ENCODE measurements at regions not wholly inside any gene's neighbourhood (a gene's known extent, or its start where the extent isn't known, plus 50 kb on each side); places are given as distances from the start of the nearest gene placed in this dataset.

GRCh38 chr4:114056599-114056998, 77.2 kb upstream of the ARSJ start:
- TF ChIP-seq, protein P1, sequence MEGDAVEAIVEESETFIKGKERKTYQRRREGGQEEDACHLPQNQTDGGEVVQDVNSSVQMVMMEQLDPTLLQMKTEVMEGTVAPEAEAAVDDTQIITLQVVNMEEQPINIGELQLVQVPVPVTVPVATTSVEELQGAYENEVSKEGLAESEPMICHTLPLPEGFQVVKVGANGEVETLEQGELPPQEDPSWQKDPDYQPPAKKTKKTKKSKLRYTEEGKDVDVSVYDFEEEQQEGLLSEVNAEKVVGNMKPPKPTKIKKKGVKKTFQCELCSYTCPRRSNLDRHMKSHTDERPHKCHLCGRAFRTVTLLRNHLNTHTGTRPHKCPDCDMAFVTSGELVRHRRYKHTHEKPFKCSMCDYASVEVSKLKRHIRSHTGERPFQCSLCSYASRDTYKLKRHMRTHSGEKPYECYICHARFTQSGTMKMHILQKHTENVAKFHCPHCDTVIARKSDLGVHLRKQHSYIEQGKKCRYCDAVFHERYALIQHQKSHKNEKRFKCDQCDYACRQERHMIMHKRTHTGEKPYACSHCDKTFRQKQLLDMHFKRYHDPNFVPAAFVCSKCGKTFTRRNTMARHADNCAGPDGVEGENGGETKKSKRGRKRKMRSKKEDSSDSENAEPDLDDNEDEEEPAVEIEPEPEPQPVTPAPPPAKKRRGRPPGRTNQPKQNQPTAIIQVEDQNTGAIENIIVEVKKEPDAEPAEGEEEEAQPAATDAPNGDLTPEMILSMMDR (IDR thresholded peaks at IDR 0.05; ENCODE audit: control extremely low read depth, extremely low read depth), result no peak
- Histone ChIP-seq H3K9me3 (ENCODE audit: control insufficient read depth in 4 of 4, insufficient read depth in 3 of 4, low read length in 3 of 4) (no peaks in the 10 kb centered on the region), H3K27me3 (ENCODE audit: control insufficient read depth in 3 of 3, insufficient read depth in 3 of 3, low read length in 2 of 3) (no peaks in the 10 kb centered on the region), H3K9ac (ENCODE audit: insufficient read depth in 1 of 2, low read length in 2 of 2) (no peak overlapping the region), H3K27ac (ENCODE audit: low read depth in 1 of 2, low read length in 1 of 2) (no peak overlapping the region), H3K4me1 (ENCODE audit: control insufficient read depth in 5 of 5, insufficient read depth in 5 of 5, low read length in 5 of 5) (no peaks in the 10 kb centered on the region), H3K36me3 (ENCODE audit: control insufficient read depth in 4 of 4, insufficient read depth in 4 of 4, low read length in 4 of 4) (no peaks in the 10 kb centered on the region), H3K4me3 (no peak overlapping the region)
- DNase-seq (no peak), ATAC-seq (ENCODE audit: insufficient read depth, low FRiP score) (no peak)
- 68 to 82% methylated on average over 5 of the region's 5 CpGs for WGBS, 2 donors

DNA sequence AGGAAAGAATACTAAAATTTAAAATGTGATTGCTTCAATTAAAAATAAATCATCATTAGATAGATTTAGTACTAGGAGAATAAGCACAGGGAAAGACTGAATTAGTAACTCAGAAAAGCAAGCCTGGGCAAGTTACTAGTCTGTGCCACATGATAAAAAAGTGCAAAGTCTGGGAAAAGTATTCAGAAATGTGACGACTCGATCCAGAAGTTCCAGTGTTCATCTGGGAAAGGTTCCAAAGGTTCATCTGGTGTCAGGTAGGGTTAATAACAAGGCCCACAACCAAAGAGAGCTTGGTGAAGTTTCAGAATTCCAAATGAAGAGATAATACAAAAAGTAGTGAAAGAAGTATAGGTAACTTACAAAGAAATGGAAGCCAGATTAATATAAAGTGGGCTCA, 78.3 kb upstream of the ARSJ start:
- no peak overlapping the region for H3K9ac ChIP-seq (ENCODE audit: insufficient read depth in 1 of 2, low read length in 2 of 2)
- DNase-seq (no peak), ATAC-seq (ENCODE audit: insufficient read depth, low FRiP score) (no peak)
- 90 to 93% methylated on average over 2 of the region's 2 CpGs for WGBS, 2 donors
- TF ChIP-seq, protein P1 (IDR thresholded peaks at IDR 0.05; ENCODE audit: control extremely low read depth, extremely low read depth), result no peak
- no peak overlapping the region for H3K27ac ChIP-seq (ENCODE audit: low read depth in 1 of 2, low read length in 1 of 2)
- H3K36me3 ChIP-seq (ENCODE audit: control insufficient read depth in 4 of 4, insufficient read depth in 4 of 4, low read length in 4 of 4), result no peaks in the 10 kb centered on the region
- no peaks in the 10 kb centered on the region for H3K4me1 ChIP-seq (ENCODE audit: control insufficient read depth in 5 of 5, insufficient read depth in 5 of 5, low read length in 5 of 5)
- no peak overlapping the region for H3K4me3 ChIP-seq
- no peaks in the 10 kb centered on the region for H3K27me3 ChIP-seq (ENCODE audit: control insufficient read depth in 3 of 3, insufficient read depth in 3 of 3, low read length in 2 of 3)
- H3K9me3 ChIP-seq (ENCODE audit: control insufficient read depth in 4 of 4, insufficient read depth in 3 of 4, low read length in 3 of 4), result no peaks in the 10 kb centered on the region

GRCh38 chr4:114062499-114062898, 83.1 kb upstream of the ARSJ start:
- Histone ChIP-seq H3K4me1 (ENCODE audit: control insufficient read depth in 5 of 5, insufficient read depth in 5 of 5, low read length in 5 of 5) (no peaks in the 10 kb centered on the region), H3K36me3 (ENCODE audit: control insufficient read depth in 4 of 4, insufficient read depth in 4 of 4, low read length in 4 of 4) (no peaks in the 10 kb centered on the region), H3K9ac (ENCODE audit: insufficient read depth in 1 of 2, low read length in 2 of 2) (no peak overlapping the region), H3K27ac (ENCODE audit: low read depth in 1 of 2, low read length in 1 of 2) (no peak overlapping the region), H3K9me3 (ENCODE audit: control insufficient read depth in 4 of 4, insufficient read depth in 3 of 4, low read length in 3 of 4) (no peaks in the 10 kb centered on the region), H3K4me3 (no peak overlapping the region), H3K27me3 (ENCODE audit: control insufficient read depth in 3 of 3, insufficient read depth in 3 of 3, low read length in 2 of 3) (no peaks in the 10 kb centered on the region)
- ATAC-seq (ENCODE audit: insufficient read depth, low FRiP score) (no peak), DNase-seq (no peak)
- 93 to 96% methylated on average over 1 of the region's 1 CpG for WGBS, 2 donors
- TF ChIP-seq, protein P1 (IDR thresholded peaks at IDR 0.05; ENCODE audit: control extremely low read depth, extremely low read depth), result no peak

- H3K4me3 ChIP-seq, result no peak overlapping the region
- no peaks in the 10 kb centered on the region for H3K4me1 ChIP-seq (ENCODE audit: control insufficient read depth in 5 of 5, insufficient read depth in 5 of 5, low read length in 5 of 5)
- no peak for ATAC-seq (ENCODE audit: insufficient read depth, low FRiP score)
- no peaks in the 10 kb centered on the region for H3K27me3 ChIP-seq (ENCODE audit: control insufficient read depth in 3 of 3, insufficient read depth in 3 of 3, low read length in 2 of 3)
- TF ChIP-seq, protein P1 (IDR thresholded peaks at IDR 0.05; ENCODE audit: control extremely low read depth, extremely low read depth), result no peak
- WGBS, 2 donors, result 68 to 87% methylated on average over 1 of the region's 1 CpG
- H3K9ac ChIP-seq (ENCODE audit: insufficient read depth in 1 of 2, low read length in 2 of 2), result no peak overlapping the region
- no peak overlapping the region for H3K27ac ChIP-seq (ENCODE audit: low read depth in 1 of 2, low read length in 1 of 2)
- no peaks in the 10 kb centered on the region for H3K36me3 ChIP-seq (ENCODE audit: control insufficient read depth in 4 of 4, insufficient read depth in 4 of 4, low read length in 4 of 4)
- no peak for DNase-seq
- no peaks in the 10 kb centered on the region for H3K9me3 ChIP-seq (ENCODE audit: control insufficient read depth in 4 of 4, insufficient read depth in 3 of 4, low read length in 3 of 4)
Observed at GRCh38 chr4:114072781-114073180, 93.3 kb upstream of the ARSJ start.

Measured in lung (tissue), 11 donors.